NCI-H748 (cell line): ENCODE measurements at regions not wholly inside any gene's neighbourhood (a gene's known extent, or its start where the extent isn't known, plus 50 kb on each side); places are given as distances from the start of the nearest gene placed in this dataset.
"Not testable (repeated sequence)": the region's sequence is repeated elsewhere in the genome, so short reads cannot be mapped to it uniquely, and the experiment has no call there.

Source experiments
- DNase-seq: peaks from one replicate; lab custom pipeline; 2025; ENCODE audit not compliant: unreplicated experiment; lab: John Stamatoyannopoulos, UW

DNA sequence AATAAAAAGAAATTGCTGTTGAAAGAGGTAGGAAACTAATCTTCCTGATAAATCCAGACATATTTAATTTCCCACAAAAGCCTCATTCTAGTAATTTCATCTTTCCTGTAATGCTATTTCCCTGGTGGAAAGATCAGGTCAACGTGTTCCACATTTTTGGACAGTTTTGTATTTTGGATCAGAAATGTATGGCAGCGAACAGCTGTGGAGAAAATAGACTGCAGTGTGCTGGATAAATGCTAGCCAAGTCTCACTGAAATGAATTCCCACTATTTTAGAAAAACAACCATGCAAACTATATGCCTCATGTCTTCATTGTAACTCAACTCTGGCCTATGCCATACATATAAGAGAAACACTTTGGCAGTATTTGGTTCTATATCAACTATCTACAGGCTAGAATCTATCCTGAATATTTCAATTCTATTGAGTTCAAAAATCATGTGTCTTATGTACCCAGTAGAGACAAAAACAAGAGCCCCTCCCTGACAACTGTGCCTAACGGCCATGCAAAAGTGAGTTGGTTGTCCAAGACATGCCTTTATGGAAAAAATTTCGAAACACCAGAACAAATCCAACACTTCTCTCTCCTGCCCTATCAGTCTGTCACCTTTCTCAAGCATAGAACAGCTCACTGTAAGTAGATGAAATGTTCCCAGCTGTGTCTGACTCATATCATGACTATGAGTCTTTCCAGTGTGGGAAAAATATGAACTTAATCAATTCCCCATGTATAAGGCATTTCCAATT is 191.3 kb upstream of the NREP start:
- no peak for DNase-seq

DNA sequence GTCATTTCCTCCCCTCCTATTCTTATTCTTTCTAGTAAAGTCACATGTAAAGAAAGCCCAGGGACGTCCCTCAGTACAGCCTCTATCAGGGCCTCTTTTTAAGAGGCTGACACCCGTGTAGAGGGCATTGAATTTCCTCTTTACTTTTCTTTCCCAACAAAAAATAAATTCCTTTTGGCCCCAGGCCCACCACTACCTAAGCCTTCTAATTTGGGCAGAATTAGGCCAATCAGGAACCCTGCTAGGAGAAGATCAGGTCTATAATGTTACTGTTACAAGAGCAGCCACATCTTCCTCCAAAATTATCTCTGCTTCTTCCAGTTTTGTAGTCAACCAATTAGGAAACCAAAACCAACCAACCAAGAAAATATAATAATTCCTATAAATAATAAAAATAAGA is 189.6 kb upstream of the NREP start:
- no peak for DNase-seq

DNA sequence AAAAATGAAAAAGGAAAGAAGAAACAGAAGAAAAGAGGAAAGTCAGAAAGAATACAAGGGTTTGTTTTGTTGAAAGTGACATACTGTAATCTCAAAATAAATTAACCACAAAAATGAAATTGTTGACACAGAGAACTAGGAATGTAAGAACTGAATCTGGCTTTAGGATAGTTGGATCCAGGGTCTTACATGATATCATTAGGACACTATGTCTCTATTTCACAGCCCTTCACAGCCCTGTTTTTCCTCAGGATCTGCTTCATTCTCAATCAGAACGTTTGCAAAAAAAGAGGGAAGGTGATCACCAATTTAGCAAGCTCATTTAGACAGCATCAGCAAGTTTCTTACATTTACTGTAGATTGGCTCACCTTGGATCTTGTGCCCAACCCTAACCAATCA is 188.5 kb upstream of the NREP start:
- no peak for DNase-seq

DNA sequence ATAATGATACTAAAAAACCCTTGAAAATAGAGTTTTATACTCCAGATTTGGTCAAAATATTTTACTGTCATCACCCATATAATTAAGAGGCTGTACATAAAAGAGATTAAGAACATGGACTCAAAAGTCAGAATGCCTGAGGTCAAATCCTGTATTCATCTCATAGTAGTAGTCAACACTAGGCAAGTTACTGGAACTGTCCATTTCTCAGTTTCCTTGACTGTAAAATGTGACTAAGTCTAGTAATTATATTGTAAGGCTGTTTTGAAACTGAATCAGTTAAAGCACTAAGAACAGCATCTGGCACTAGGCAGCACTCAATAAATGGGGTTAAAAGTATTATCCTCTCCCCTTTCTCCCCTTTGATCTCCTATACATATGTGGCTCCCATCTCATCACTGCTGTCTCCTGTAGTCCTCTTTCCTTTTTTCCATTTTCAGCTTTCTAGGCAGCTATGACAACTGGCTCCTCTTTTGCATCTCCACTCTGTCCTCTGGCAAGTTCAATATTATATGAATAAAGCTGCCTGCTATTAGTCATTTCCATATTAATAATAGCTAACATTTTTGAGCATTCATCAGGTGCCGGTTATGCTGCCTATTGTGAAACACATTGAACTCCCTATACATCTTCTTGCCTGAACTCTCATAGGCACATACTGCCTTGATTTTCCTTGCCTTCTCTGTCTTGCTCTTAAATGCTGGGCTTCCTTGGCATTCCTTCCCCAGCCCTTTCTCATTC is 185.8 kb upstream of the NREP start:
- DNase-seq: no peak

DNA sequence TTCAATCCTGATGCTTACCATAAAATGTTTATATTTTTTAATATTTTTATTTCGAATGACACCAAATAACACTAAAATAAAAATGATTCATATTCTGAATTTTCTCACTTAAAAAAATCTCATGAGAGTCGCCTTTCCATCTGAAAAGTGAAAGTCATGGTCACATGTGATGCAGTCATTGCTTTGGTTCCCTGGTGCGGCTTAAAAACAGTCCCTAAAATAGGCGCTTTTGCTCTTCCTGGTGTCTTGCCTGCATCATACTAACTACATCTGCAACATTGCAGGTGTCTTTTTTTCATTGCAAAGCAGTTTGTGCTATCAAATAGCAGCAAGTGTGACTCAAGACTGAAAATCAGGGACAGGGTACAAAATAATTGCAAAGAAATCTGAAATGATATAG is 185.2 kb upstream of the NREP start:
- DNase-seq: no peak

DNA sequence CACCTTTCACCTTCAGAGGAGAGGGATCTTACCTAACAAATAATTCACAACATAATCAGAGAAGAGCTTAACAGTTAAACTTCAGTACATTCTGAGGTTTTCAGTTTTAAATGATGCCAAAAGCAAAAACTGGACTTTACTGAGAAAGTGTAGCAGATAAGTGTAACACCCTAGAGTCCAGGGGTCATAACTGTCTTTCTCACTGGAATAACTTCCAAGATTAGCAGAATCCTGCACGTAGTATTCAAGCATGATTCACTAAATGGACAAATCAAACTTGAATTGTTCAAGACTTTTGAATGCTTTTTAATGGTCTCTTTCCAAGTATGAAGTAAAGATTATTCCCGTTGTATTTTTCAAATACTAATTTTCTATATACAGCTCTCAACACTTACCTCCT is 180.1 kb upstream of the NREP start:
- DNase-seq: no peak

DNA sequence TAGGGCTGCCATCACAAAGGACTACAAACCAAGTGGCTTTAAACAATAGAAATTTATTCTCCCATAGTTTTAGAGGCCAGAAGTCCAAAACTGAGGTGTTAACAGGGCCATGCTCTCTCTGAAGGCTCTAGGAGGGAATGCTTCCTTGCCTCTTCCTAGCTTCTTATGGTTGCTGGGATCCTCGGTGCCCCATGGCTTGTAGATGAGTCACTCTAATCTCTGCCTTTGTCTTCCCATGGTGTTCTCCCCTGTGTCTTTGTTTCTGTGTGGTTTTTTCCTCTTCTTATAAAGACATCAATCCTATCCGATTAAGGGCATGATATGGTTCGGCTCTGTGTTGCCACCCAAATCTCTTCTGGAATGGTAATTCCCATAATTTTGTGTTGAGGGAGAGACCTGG is 178.8 kb upstream of the NREP start:
- DNase-seq: no peak

DNA sequence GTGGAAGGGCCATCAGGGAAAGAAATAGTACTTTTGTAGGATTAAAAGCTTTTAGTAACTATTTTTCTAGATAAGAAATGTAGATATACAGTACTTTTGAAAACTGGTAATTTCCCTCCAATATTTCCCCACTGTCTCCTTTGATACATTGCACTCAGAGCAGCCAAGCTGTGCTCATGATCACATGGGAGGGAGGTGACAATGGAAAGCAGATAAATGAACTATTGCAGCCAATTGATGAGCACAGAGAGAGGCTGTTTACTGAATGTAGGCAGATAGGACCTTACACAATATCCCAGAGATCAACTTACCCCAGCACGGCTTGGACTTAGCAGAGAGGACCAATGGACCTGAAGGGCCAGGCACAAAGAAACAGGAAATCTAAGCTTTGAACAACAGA is 178.0 kb upstream of the NREP start:
- no peak for DNase-seq

DNA sequence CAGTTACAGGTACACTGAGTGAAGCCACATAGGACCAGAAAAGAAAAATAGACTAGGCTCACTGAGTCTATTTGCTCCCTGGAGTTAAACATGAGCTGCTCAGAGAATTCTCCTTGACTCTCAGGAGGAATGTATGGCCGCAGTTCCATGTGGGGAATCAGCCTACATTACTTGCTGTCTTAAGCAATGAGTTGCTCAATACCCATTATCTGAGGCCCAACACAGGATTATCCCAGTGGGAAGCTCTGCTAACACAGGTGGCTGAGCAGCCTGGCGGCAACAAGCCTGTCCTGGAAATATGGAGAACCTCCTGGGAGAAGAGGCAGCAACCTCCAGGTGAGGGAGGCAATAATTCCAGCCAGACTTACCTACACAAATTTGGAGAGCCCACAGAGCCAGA is 177.5 kb upstream of the NREP start:
- DNase-seq: no peak

DNA sequence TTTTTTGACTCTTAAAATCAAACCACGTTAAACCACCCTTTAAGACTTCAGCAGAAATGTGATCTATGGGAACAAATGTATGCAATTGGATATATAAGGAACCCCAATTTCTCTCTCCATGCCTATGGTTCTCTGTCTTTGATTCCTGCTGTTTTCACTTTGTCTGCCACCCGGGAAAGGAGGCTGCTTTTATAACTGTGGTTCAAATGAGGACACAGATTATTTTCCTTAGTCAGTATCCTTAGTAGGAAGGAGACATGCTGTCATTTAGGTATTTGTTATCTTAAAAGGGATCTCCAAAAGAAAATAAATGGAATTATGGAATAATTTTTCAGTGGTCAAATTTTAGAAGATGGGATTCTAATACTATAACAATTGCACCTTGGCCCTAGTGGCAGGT is 176.1 kb upstream of the NREP start:
- no peak for DNase-seq

DNA sequence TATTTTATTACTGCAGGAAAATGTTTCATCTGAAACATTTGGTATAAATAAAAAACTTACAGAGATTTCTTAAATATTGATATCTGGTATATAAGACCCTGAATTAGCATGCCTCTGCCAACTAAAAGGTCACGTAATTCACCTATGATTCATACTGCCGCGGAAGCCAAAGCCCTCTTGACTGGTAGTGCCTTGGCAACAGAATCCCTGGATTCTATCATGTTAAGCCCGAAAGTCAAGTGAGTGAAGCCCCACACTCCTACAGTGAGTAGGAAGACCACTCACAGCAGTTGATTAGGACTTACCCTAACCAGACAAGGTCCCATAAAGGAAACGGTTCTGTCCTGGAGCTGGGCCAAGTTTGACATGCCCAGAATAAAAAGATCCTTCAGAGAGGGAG is 175.6 kb upstream of the NREP start:
- no peak for DNase-seq

DNA sequence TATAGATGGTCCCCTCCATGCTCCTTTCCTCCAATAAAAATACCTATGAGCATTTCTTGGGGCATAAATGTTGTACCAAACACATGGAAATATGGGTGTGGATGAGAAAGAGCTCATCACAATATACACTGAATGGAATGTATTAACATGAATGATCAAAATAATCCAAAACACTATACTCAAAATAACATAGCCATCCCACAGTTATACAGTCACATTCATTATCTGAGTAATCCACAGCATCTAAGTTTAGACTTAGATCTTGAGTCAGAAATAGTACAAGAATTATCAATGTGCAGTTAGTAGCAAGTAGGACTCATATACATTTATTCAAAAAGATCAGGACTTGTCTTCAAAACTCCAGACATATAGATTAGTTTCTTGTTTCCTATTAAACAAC is 175.2 kb upstream of the NREP start:
- no peak for DNase-seq

DNA sequence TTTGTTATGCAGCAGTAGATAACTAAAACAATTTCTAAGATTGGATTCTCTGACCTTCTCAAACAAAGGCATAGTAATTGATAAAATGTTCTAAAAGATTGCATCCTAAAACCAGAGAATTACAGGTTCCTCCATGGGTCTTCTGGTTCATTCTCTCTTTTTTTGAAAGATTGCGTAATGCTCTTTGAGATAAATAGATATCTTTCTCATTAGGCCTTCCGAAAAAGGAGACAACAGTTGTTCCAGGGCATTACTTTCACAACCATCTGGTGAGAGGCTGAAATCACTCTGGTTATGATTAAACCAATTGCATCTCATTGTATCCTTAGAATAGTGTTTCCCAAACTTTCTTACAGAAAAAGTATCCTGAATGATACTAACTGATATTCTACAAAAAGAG is 174.7 kb upstream of the NREP start:
- DNase-seq: no peak

DNA sequence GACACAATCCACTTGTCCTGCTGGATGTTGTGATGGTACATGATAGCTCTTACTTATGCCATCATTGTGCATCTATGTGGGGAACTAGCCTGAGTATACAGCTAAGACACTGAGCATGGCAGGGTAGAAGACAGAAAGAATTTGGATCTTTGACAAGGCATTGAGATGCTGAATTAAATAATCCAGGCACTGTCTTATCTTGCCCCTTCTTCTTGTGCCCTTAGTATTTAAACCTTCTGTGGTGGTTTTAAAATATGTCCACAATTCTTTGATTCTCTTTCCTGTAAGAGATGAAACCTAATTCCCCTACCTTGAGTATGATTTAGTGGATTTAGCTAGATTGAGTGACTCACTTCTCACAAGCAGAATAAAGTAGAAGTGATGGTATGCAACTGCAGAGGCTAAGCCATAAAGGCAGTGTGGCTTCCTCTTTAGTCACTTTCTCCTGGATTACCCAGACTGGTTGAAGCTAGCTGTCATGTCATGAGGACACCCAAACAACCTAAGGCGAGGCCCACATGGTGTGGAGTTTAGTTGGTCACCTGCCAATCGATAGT is 174.0 kb upstream of the NREP start:
- no peak for DNase-seq

DNA sequence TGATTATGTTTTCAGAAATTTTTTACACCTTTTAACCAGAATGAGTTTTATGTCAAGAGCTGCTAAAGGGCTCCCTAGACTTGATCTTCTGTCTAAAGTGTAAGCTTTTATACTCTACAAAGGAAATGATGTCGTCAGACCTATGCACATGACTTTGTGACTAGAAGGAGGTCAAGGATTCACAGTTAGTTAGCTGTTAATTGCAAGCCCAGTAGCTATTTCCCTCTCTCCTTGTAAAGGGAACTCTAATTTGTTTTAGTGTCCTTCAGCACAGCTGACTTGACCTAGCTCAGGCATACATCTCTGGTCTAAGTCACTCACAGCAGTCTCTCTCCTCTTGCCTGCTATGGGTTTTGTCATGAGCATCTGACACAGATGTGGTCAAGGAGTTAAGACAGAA is 173.5 kb upstream of the NREP start:
- no peak for DNase-seq

DNA sequence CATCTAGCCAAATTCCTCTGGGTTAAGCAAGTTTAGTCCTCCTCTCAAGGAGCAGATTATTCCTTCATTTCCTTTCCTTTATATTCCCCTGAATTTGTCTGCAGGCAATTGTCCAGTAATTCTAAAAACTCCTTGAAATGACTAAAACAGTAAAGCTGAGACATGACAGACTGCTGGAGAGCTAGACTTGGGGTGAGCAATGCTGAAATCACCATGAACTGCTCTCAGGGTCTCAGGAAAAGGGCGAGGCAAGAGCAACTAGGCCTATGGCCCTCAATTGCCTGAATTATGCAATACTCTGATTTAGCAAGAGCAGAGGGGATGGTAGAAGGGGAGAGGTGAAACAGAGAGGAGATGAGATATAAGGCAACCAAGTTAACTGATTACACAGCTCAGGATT is 172.9 kb upstream of the NREP start:
- no peak for DNase-seq

DNA sequence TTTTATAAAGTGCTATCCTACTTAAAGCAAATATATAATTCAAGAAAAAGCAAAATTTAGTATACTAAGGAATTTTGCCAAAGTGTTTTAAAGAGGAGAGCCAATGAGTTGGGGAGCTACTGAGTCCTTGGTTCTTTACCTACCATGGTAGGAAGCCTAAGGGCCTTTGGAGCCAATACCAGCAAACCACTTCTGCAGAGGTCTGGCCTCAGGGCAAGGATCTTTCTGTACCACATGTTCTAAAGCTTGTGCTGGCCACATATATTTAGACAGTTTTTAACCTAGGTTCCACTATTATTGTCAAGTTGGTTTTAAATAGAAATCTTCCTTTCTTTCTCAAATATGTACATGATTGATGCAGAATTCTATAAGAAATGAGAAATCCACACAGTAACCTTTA is 172.3 kb upstream of the NREP start:
- no peak for DNase-seq

DNA sequence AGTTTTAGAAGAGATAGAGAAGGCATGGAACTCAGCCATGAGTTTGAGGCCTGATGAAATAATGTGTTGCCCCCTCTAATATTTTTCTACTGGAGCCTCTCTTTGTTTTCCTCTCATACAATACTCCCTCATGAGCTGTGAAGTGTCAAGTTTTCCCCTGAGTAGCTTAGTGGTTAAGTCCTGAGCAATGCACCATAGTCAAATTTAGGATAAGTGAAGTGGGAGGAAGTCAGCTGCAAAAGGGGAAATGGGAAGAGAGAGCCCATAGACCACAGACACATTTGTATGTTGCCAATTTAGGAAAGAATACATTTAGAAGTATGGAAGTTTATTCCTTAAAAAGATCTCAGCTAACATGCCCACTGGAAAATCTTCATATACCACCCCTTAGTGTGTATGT is 171.5 kb upstream of the NREP start:
- no peak for DNase-seq

DNA sequence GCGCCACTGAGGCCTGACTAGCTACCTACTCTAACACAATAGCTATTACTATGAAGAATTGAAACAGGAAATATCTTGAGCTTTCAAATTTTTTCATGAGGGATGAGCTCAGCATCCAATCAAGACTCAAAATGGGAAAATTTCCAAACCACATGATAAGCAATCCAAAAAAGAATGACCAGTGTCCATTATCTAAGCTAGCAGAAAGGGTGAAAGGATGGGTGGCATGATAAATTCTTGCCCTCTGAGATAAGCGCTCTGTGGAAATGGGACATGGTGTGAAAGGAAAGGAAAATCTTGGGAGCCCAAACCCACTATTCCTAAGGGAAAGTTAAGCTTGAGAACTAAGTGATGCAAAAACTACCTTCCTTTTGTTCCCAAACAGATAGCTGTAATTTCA is 170.2 kb upstream of the NREP start:
- DNase-seq: no peak

DNA sequence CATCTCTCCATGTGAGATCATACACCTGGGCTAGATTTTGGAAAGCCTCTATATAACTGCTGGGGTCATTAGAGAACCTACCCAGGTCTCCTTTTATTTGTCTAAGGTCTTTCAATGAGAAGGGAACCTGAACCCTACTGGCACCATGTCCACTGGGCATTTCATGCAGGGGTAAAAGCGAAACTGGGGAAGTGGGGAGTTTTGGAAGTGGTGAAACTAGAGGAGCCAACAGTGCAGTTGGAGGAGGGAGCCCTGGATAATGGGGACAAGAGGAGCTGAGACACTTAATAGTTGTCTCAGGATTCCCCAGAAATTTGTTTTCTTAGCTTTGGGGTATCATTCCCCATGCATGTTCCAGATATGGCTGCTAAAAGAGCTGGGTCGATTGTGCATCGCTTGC is 169.0 kb upstream of the NREP start:
- DNase-seq: no peak

DNA sequence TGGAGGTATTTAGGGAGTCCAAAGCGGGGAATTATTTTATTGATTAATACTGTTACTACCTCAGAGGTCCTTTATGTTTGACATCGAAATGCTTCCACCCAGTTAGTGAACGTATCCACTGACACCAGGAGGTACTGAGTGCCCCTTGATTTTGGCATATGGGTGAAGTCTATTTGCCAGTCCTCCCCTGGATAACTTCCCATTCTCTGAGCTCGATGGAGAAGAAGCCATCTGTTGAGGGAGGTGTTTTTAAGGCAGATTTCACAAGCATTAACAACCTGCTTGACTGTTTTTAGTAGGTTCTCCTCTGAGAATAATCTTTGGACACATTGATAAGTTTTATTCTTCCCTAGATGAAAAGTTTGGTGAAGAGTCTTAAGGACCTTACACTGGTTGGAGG is 165.3 kb upstream of the NREP start:
- no peak for DNase-seq

DNA sequence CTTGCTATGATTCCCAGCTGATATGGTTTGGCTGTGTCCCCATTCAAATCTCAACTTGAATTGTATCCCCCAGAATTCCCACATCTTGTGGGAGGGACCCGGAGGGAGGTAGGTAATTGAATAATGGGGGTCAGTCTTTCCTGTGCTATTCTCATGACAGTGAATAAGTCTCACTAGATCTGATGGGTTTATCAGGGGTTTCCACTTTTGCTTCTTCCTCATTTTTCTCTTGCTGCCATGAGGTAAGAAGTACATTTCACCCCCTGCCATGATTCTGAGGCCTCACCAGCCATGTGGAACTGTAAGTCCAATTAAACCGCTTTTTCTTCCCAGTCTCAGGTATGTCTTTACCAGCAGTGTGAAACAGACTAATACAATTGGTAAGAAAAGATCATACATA is 164.7 kb upstream of the NREP start:
- not testable (repeated sequence) for DNase-seq
